Prostate gland (tissue), 2 donors: ENCODE measurements at regions not wholly inside any gene's neighbourhood (a gene's known extent, or its start where the extent isn't known, plus 50 kb on each side); places are given as distances from the start of the nearest gene placed in this dataset.

Experiments used
- CTCF ChIP-seq, 4 experiments: fragments of 200-600 bp in 2 of 4; fragments of 450-650 bp in 2 of 4; sonication (generic) in 2 of 4; IDR thresholded peaks; 1 replicate in 3 of 4; 2 replicates in 1 of 4; pipeline ENCODE4 v1.5.1; 2016 to 2019; ENCODE audit warnings: antibody characterized with exemption in 4 of 4, mild to moderate bottlenecking in 2 of 4, moderate library complexity in 2 of 4
- POLR2A ChIP-seq: fragments of 450-650 bp; IDR thresholded peaks from one replicate; pipeline ENCODE4 v1.6.1; 2016; ENCODE audit warnings: antibody characterized with exemption, mild to moderate bottlenecking
- POLR2AphosphoS5 ChIP-seq: sonication (generic); formaldehyde crosslinking; IDR thresholded peaks from one replicate; pipeline ENCODE4 v1.6.1; 2017; ENCODE audit warnings: antibody characterized with exemption

- no peak for TF ChIP-seq CTCF (IDR thresholded peaks at IDR 0.05)
- TF ChIP-seq POLR2AphosphoS5, result no peak
- TF ChIP-seq POLR2A, result no peak
These were observed 114.2 kb downstream of the NUFIP1 start for GRCh38 chr13:44874886-44875630.
